ENCODE measurements at regions not wholly inside any gene's neighbourhood (a gene's known extent, or its start where the extent isn't known, plus 50 kb on each side); places are given as distances from the start of the nearest gene placed in this dataset.

- DNase-seq: no peak
These were observed 471.9 kb downstream of the MIAT start for GRCh38 chr22:27129266-27129665.

- no peak for DNase-seq
These were observed 473.5 kb downstream of the MIAT start for GRCh38 chr22:27130906-27131305.

- no peak for DNase-seq
These were observed 474.0 kb downstream of the MIAT start for GRCh38 chr22:27131346-27131745.

GRCh38 chr22:27132400-27132799 is 475.0 kb downstream of the MIAT start:
- no peak for DNase-seq

GRCh38 chr22:27133019-27133431 is 475.6 kb downstream of the MIAT start:
- no peak for DNase-seq

GRCh38 chr22:27133681-27134314 is 476.4 kb downstream of the MIAT start:
- no peak for DNase-seq

- DNase-seq: no peak
These were observed 476.9 kb downstream of the MIAT start for GRCh38 chr22:27134315-27134701.

GRCh38 chr22:27135031-27135981 is 477.9 kb downstream of the MIAT start:
- DNase-seq: no peak

GRCh38 chr22:27136596-27136995 is 479.2 kb downstream of the MIAT start:
- no peak for DNase-seq

GRCh38 chr22:27137871-27138337 is 480.5 kb downstream of the MIAT start:
- no peak for DNase-seq

GRCh38 chr22:27138471-27138870 is 481.1 kb downstream of the MIAT start:
- DNase-seq: no peak

GRCh38 chr22:27139935-27140511 is 482.6 kb downstream of the MIAT start:
- no peak for DNase-seq

GRCh38 chr22:27142286-27142685 is 484.9 kb downstream of the MIAT start:
- no peak for DNase-seq

- DNase-seq: no peak
These were observed 486.9 kb downstream of the MIAT start for GRCh38 chr22:27144321-27144720.

GRCh38 chr22:27146866-27147633 is 489.7 kb downstream of the MIAT start:
- DNase-seq: no peak

GRCh38 chr22:27148055-27148454 is 490.7 kb downstream of the MIAT start:
- DNase-seq: no peak

- no peak for DNase-seq
These were observed 491.6 kb downstream of the MIAT start for GRCh38 chr22:27148886-27149470.

GRCh38 chr22:27149921-27150543 is 492.6 kb downstream of the MIAT start:
- DNase-seq: no peak

GRCh38 chr22:27150544-27150941 is 493.2 kb downstream of the MIAT start:
- DNase-seq: no peak

GRCh38 chr22:27151407-27151806 is 494.0 kb downstream of the MIAT start:
- no peak for DNase-seq

GRCh38 chr22:27152033-27152432 is 494.6 kb downstream of the MIAT start:
- DNase-seq: no peak

- no peak for DNase-seq
These were observed 495.5 kb downstream of the MIAT start for GRCh38 chr22:27152883-27153282.
